ENCODE measurements at regions not wholly inside any gene's neighbourhood (a gene's known extent, or its start where the extent isn't known, plus 50 kb on each side); places are given as distances from the start of the nearest gene placed in this dataset.
"Not testable (repeated sequence)": the region's sequence is repeated elsewhere in the genome, so short reads cannot be mapped to it uniquely, and the experiment has no call there.

- TF ChIP-seq TAF1 (IDR thresholded peaks at IDR 0.05; ENCODE audit: low read depth) (no peak), RAD21 (conservative IDR thresholded peaks at IDR 0.05) (no peak), REST (IDR thresholded peaks at IDR 0.05; ENCODE audit: borderline replicate concordance) (no peak), POLR2AphosphoS5 (IDR thresholded peaks at IDR 0.05) (no peak), SMC3 (conservative IDR thresholded peaks at IDR 0.05; ENCODE audit: poor library complexity) (no peak), EP300 (conservative IDR thresholded peaks at IDR 0.05; ENCODE audit: poor library complexity, severe bottlenecking) (no peak), EZH2 (IDR thresholded peaks at IDR 0.05; ENCODE audit: borderline replicate concordance, insufficient read depth, low read length, poor library complexity, severe bottlenecking) (no peak)
- TF ChIP-seq, protein P1, sequence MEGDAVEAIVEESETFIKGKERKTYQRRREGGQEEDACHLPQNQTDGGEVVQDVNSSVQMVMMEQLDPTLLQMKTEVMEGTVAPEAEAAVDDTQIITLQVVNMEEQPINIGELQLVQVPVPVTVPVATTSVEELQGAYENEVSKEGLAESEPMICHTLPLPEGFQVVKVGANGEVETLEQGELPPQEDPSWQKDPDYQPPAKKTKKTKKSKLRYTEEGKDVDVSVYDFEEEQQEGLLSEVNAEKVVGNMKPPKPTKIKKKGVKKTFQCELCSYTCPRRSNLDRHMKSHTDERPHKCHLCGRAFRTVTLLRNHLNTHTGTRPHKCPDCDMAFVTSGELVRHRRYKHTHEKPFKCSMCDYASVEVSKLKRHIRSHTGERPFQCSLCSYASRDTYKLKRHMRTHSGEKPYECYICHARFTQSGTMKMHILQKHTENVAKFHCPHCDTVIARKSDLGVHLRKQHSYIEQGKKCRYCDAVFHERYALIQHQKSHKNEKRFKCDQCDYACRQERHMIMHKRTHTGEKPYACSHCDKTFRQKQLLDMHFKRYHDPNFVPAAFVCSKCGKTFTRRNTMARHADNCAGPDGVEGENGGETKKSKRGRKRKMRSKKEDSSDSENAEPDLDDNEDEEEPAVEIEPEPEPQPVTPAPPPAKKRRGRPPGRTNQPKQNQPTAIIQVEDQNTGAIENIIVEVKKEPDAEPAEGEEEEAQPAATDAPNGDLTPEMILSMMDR (IDR thresholded peaks at IDR 0.05; ENCODE audit: poor library complexity, severe bottlenecking): no peak
- Histone ChIP-seq H3K27me3 (ENCODE audit: insufficient read depth, low read depth, low read length) (no peaks in the 10 kb centered on the region), H3K9ac (ENCODE audit: low read length) (no peak overlapping the region), H3K9me3 (ENCODE audit: low read length) (no peaks in the 10 kb centered on the region), H3K4me3 (ENCODE audit: low read length) (no peak overlapping the region), H3K4me2 (ENCODE audit: low read length) (no peak overlapping the region), H4K20me1 (ENCODE audit: insufficient read depth) (no peaks in the 10 kb centered on the region), H3K79me2 (replicated peaks; ENCODE audit: insufficient read depth, low read length) (no peaks in the 10 kb centered on the region), H3K9me2 (ENCODE audit: insufficient read depth, low read length) (no peaks in the 10 kb centered on the region), H3K27ac (ENCODE audit: low read length) (no peak overlapping the region), H2AFZ (ENCODE audit: low read depth, low read length) (no peak overlapping the region), H3F3A (ENCODE audit: insufficient read depth, low read length, poor library complexity, severe bottlenecking) (no peaks in the 10 kb centered on the region), H3K36me3 (ENCODE audit: insufficient read depth, low read length) (no peaks in the 10 kb centered on the region)
Observed at GRCh38 chr4:77349796-77350195, 192.8 kb downstream of the CCNG2 start.

DNA sequence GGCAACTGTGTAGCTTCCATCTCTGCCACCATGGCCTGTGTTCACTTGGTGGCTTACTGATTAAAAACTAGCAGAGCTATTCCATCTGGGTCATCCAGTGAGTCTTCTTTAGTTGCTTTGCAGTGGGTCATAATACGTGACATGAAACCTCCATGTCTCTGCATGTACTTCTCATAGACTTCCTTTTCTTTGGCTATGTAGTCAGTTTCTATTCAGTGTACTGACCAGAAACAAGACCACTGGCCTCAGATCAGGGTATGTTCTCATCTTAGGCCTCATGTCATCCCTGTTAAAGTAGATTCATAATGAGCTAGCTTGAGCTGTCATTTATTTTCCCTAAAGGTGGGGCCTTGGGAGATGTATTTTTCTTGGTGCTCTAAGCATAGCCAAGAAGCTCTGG, 195.2 kb downstream of the CCNG2 start:
- no peak overlapping the region for H3K4me3 ChIP-seq (ENCODE audit: low read length)
- H2AFZ ChIP-seq (ENCODE audit: low read depth, low read length): no peak overlapping the region
- H3K27me3 ChIP-seq (ENCODE audit: insufficient read depth, low read depth, low read length): no peaks in the 10 kb centered on the region
- H4K20me1 ChIP-seq (ENCODE audit: insufficient read depth): no peaks in the 10 kb centered on the region
- H3K36me3 ChIP-seq (ENCODE audit: insufficient read depth, low read length): no peaks in the 10 kb centered on the region
- no peaks in the 10 kb centered on the region for H3K9me3 ChIP-seq (ENCODE audit: low read length)
- H3K27ac ChIP-seq (ENCODE audit: low read length): no peak overlapping the region
- no peaks in the 10 kb centered on the region for H3K9me2 ChIP-seq (ENCODE audit: insufficient read depth, low read length)
- no peak overlapping the region for H3K4me2 ChIP-seq (ENCODE audit: low read length)
- no peak overlapping the region for H3K9ac ChIP-seq (ENCODE audit: low read length)
- H3K79me2 ChIP-seq (replicated peaks; ENCODE audit: insufficient read depth, low read length): no peaks in the 10 kb centered on the region
- TF ChIP-seq, protein P1 (IDR thresholded peaks at IDR 0.05; ENCODE audit: poor library complexity, severe bottlenecking): no peak
- no peak for TF ChIP-seq MXI1 (conservative IDR thresholded peaks at IDR 0.05; ENCODE audit: poor library complexity, severe bottlenecking)
- no peak for TF ChIP-seq POLR2AphosphoS5 (IDR thresholded peaks at IDR 0.05)
- TF ChIP-seq REST (IDR thresholded peaks at IDR 0.05; ENCODE audit: borderline replicate concordance): no peak
- TF ChIP-seq RAD21 (conservative IDR thresholded peaks at IDR 0.05): no peak
- no peak for TF ChIP-seq EP300 (conservative IDR thresholded peaks at IDR 0.05; ENCODE audit: poor library complexity, severe bottlenecking)
- no peak for TF ChIP-seq SMC3 (conservative IDR thresholded peaks at IDR 0.05; ENCODE audit: poor library complexity)
- no peak for TF ChIP-seq TAF1 (IDR thresholded peaks at IDR 0.05; ENCODE audit: low read depth)
- TF ChIP-seq EZH2 (IDR thresholded peaks at IDR 0.05; ENCODE audit: borderline replicate concordance, insufficient read depth, low read length, poor library complexity, severe bottlenecking): no peak
- no peaks in the 10 kb centered on the region for H3F3A ChIP-seq (ENCODE audit: insufficient read depth, low read length, poor library complexity, severe bottlenecking)

- H4K20me1 ChIP-seq (ENCODE audit: insufficient read depth); H3K9me3 ChIP-seq (ENCODE audit: low read length); H3K36me3 ChIP-seq (ENCODE audit: insufficient read depth, low read length); H3K27me3 ChIP-seq (ENCODE audit: insufficient read depth, low read depth, low read length); H3K9ac ChIP-seq (ENCODE audit: low read length); H3F3A ChIP-seq (ENCODE audit: insufficient read depth, low read length, poor library complexity, severe bottlenecking); H3K9me2 ChIP-seq (ENCODE audit: insufficient read depth, low read length); H2AFZ ChIP-seq (ENCODE audit: low read depth, low read length); H3K4me3 ChIP-seq (ENCODE audit: low read length); H3K4me2 ChIP-seq (ENCODE audit: low read length); H3K27ac ChIP-seq (ENCODE audit: low read length); H3K79me2 ChIP-seq (replicated peaks; ENCODE audit: insufficient read depth, low read length): not testable (repeated sequence)
Observed at GRCh38 chr4:77353724-77354315, 196.8 kb downstream of the CCNG2 start.

All from neural cell (in vitro differentiated cells).